NCI-H2081 treated with DMSO at 0.1 percent for 48 hours (cell line): ENCODE measurements at regions not wholly inside any gene's neighbourhood (a gene's known extent, or its start where the extent isn't known, plus 50 kb on each side); places are given as distances from the start of the nearest gene placed in this dataset.
"Not testable (repeated sequence)": the region's sequence is repeated elsewhere in the genome, so short reads cannot be mapped to it uniquely, and the experiment has no call there.

Experiments
- DNase-seq: peaks from one replicate; lab custom pipeline; 2025; lab: John Stamatoyannopoulos, UW

GRCh38 chr2:194696690-194697089 is 960.3 kb upstream of the SLC39A10 start:
- DNase-seq: no peak

GRCh38 chr2:194686569-194686968 is 970.5 kb upstream of the SLC39A10 start:
- no peak for DNase-seq

- DNase-seq: no peak
These were observed 983.0 kb upstream of the SLC39A10 start for GRCh38 chr2:194674043-194674442.

- no peak for DNase-seq
These were observed 984.0 kb upstream of the SLC39A10 start for GRCh38 chr2:194672994-194673393.

GRCh38 chr2:194661431-194661830 is 995.6 kb upstream of the SLC39A10 start:
- no peak for DNase-seq

- not testable (repeated sequence) for DNase-seq
These were observed 1018.0 kb upstream of the SLC39A10 start for GRCh38 chr2:194639057-194639456.

GRCh38 chr2:194621945-194622344 is 1035.1 kb upstream of the SLC39A10 start:
- no peak for DNase-seq

GRCh38 chr2:194619366-194619765 is 1037.7 kb upstream of the SLC39A10 start:
- no peak for DNase-seq

- no peak for DNase-seq
These were observed 1038.6 kb upstream of the SLC39A10 start for GRCh38 chr2:194618432-194618831.

GRCh38 chr2:194616334-194616733 is 1040.7 kb upstream of the SLC39A10 start:
- DNase-seq: no peak

- DNase-seq: no peak
These were observed 1046.7 kb upstream of the SLC39A10 start for GRCh38 chr2:194610297-194610696.

- DNase-seq: no peak
These were observed 1053.6 kb upstream of the SLC39A10 start for GRCh38 chr2:194603429-194603828.

GRCh38 chr2:194602750-194603149 is 1054.3 kb upstream of the SLC39A10 start:
- no peak for DNase-seq

- no peak for DNase-seq
These were observed 1065.8 kb upstream of the SLC39A10 start for GRCh38 chr2:194591192-194591591.

GRCh38 chr2:194587739-194588270 is 1069.2 kb upstream of the SLC39A10 start:
- no peak for DNase-seq

- DNase-seq: no peak
These were observed 1089.4 kb upstream of the SLC39A10 start for GRCh38 chr2:194567661-194568017.

- DNase-seq: no peak
These were observed 1089.9 kb upstream of the SLC39A10 start for GRCh38 chr2:194566907-194567660.

- DNase-seq: no peak
These were observed 1092.6 kb upstream of the SLC39A10 start for GRCh38 chr2:194564422-194564821.

GRCh38 chr2:194562329-194562728 is 1094.7 kb upstream of the SLC39A10 start:
- no peak for DNase-seq

GRCh38 chr2:194559964-194560363 is 1097.1 kb upstream of the SLC39A10 start:
- DNase-seq: no peak

- DNase-seq: no peak
These were observed 1097.5 kb upstream of the SLC39A10 start for GRCh38 chr2:194559523-194559922.

- DNase-seq: no peak
These were observed 1099.0 kb upstream of the SLC39A10 start for GRCh38 chr2:194557993-194558392.

GRCh38 chr2:194556629-194557028 is 1100.4 kb upstream of the SLC39A10 start:
- no peak for DNase-seq

GRCh38 chr2:194553980-194554379 is 1103.0 kb upstream of the SLC39A10 start:
- DNase-seq: no peak
